ENCODE measurements at regions not wholly inside any gene's neighbourhood (a gene's known extent, or its start where the extent isn't known, plus 50 kb on each side); places are given as distances from the start of the nearest gene placed in this dataset.

DNA sequence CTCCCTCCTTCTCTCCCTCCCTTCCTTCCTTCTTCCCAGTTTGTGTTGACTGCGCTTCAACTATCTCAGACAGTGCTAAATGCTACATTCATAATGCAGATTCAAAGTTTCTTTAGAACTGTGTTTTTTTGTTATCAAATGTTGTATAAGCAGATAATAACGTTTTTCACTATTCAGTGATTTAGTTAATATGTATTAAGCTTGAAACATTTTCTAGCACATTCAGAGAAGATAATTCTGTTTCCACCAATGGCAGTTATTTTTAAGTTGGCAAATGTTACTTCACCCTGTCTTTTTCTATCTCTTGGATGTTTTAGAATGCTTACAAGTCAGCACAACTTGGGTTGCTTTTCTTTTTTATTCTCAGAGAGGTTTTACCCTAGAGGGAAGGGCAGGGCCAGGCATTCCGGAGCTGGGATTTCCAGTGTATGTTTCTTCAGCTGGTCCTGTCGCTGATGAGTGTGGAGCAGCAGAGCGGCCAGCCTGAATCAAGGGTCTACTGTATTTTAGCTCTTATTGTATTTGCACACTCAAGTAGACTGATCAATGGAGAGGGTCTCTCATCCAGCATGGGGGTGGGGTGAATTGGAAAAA lies 162.3 kb upstream of the ARHGAP20 start:
- 71 to 90% (median 84%) methylated on average over 5 of the region's 5 CpGs for WGBS, 5 donors
- DNase-seq = no peak
- intact Hi-C loops (cut with DNase I; ENCODE audit: low total_unique reads) = no loop called here
- Histone ChIP-seq H3K27me3 (replicated peaks in 1 of 7) (no peaks in the 10 kb centered on the region), H3K36me3 (no peaks in the 10 kb centered on the region), H3K4me3 (no peak overlapping the region), H3K27ac (no peak overlapping the region), H3K9me3 (no peaks in the 10 kb centered on the region), H3K4me1 (no peaks in the 10 kb centered on the region)
- TF ChIP-seq POLR2AphosphoS5 (IDR thresholded peaks at IDR 0.05) (no peak), POLR2A (IDR thresholded peaks at IDR 0.05) (no peak)
- TF ChIP-seq, protein P1, sequence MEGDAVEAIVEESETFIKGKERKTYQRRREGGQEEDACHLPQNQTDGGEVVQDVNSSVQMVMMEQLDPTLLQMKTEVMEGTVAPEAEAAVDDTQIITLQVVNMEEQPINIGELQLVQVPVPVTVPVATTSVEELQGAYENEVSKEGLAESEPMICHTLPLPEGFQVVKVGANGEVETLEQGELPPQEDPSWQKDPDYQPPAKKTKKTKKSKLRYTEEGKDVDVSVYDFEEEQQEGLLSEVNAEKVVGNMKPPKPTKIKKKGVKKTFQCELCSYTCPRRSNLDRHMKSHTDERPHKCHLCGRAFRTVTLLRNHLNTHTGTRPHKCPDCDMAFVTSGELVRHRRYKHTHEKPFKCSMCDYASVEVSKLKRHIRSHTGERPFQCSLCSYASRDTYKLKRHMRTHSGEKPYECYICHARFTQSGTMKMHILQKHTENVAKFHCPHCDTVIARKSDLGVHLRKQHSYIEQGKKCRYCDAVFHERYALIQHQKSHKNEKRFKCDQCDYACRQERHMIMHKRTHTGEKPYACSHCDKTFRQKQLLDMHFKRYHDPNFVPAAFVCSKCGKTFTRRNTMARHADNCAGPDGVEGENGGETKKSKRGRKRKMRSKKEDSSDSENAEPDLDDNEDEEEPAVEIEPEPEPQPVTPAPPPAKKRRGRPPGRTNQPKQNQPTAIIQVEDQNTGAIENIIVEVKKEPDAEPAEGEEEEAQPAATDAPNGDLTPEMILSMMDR (IDR thresholded peaks at IDR 0.05 in 8 of 11, conservative IDR thresholded peaks at IDR 0.05 in 3 of 11) = no peak

DNA sequence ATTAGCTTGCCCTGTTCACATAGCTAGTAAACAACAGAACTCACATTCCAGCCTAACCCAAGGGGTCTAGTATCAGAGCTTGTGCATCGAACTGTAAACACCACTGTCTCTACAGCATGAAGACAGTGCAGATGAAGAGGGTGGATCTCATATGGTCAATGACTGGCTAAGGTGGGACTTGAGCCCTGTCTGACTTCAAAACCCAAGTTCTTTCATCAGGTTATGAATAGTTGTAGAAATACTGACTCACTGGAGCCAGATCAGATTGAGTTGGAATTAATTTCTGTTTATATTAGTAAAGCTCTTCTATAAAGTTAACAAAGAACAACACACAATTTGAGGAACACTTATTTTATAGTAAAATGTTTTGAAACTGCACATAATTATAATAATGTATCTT lies 161.7 kb upstream of the ARHGAP20 start:
- DNase-seq = no peak
- Histone ChIP-seq H3K4me3 (no peak overlapping the region), H3K27ac (no peak overlapping the region), H3K9me3 (no peaks in the 10 kb centered on the region), H3K4me1 (no peaks in the 10 kb centered on the region), H3K27me3 (replicated peaks in 1 of 7) (no peaks in the 10 kb centered on the region), H3K36me3 (no peaks in the 10 kb centered on the region)
- WGBS, 5 donors = 71 to 93% (median 88%) methylated on average over 1 of the region's 1 CpG
- no peak for TF ChIP-seq POLR2A (IDR thresholded peaks at IDR 0.05)
- TF ChIP-seq, protein P1 (IDR thresholded peaks at IDR 0.05 in 8 of 11, conservative IDR thresholded peaks at IDR 0.05 in 3 of 11) = no peak
- TF ChIP-seq POLR2AphosphoS5 (IDR thresholded peaks at IDR 0.05) = no peak
- intact Hi-C loops (cut with DNase I; ENCODE audit: low total_unique reads) = no loop called here

DNA sequence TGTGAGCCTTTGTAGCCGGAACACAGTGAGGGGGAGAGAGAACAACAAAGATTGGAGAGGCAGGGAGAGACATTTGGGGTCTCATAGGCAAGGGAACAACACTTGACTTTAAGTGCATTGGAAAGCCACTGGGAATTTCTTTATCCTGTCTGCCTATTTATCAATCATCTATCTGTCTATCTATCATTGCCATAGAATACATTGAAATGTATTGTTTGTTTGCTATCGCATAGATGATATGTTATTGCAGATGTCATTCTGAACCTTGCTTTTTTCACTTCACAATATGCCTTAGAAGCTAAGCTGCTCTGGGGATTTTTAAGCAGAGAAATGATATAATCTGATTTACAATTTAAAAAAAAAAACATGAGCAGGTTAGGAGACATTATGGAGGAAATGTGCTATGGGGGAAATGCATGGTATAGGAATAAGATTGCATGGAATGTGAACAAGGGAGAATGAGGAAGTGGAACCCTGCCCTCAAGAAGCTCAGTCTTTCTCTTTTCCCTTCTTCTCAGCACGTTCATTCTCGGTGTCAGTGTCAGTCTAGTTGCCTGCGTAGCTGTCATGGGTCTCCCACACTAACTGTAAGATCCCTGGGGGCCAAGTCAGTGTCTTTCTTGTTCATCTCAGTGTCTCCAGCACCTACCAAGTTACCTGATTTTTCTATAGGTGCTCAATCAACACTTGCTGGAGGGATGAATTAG lies 158.7 kb upstream of the ARHGAP20 start:
- Histone ChIP-seq H3K27me3 (replicated peaks in 1 of 7) (no peaks in the 10 kb centered on the region), H3K9me3 (no peaks in the 10 kb centered on the region), H3K27ac (no peak overlapping the region), H3K4me3 (no peak overlapping the region), H3K36me3 (no peaks in the 10 kb centered on the region), H3K4me1 (no peaks in the 10 kb centered on the region)
- DNase-seq = no peak
- TF ChIP-seq POLR2A (IDR thresholded peaks at IDR 0.05) (no peak), POLR2AphosphoS5 (IDR thresholded peaks at IDR 0.05) (no peak)
- TF ChIP-seq, protein P1 (IDR thresholded peaks at IDR 0.05 in 8 of 11, conservative IDR thresholded peaks at IDR 0.05 in 3 of 11) = no peak
- intact Hi-C loops (cut with DNase I; ENCODE audit: low total_unique reads) = no loop called here
- WGBS, 5 donors = 69 to 89% (median 78%) methylated on average over 5 of the region's 5 CpGs

DNA sequence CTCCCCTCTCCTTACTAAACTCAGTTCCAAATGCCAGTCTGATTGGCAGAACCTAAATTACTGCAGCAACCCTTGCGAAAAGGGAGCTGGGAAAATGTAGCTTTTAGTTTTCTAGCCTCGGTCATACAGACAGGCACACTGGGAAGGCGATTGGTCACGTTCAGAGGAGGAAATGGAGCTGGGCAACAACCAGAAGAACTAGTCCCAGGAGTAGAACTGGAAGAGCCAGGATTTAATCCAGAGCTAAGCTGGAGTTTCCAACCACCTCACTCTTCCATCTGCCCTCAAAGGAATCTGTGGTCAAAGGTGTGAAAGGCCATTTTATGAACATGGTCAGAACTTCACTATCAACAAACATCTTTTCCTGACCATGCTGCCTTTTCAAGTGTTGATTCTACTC lies 155.7 kb upstream of the ARHGAP20 start:
- 83 to 96% (median 93%) methylated on average over 4 of the region's 4 CpGs for WGBS, 5 donors
- TF ChIP-seq, protein P1 (IDR thresholded peaks at IDR 0.05 in 8 of 11, conservative IDR thresholded peaks at IDR 0.05 in 3 of 11) = no peak
- TF ChIP-seq POLR2AphosphoS5 (IDR thresholded peaks at IDR 0.05) (no peak), POLR2A (IDR thresholded peaks at IDR 0.05) (no peak)
- no peaks in the 10 kb centered on the region for H3K4me1 ChIP-seq

More for the DNA sequence above, 155.7 kb upstream of the ARHGAP20 start:
- Histone ChIP-seq H3K27ac (no peak overlapping the region), H3K9me3 (no peaks in the 10 kb centered on the region), H3K36me3 (no peaks in the 10 kb centered on the region), H3K27me3 (replicated peaks in 1 of 7) (no peaks in the 10 kb centered on the region), H3K4me3 (no peak overlapping the region)
- DNase-seq = no peak
- intact Hi-C loops (cut with DNase I; ENCODE audit: low total_unique reads) = no loop called here

Measured in spleen (tissue), 11 donors.